ENCODE measurements at regions not wholly inside any gene's neighbourhood (a gene's known extent, or its start where the extent isn't known, plus 50 kb on each side); places are given as distances from the start of the nearest gene placed in this dataset.

- TF ChIP-seq, protein P1, sequence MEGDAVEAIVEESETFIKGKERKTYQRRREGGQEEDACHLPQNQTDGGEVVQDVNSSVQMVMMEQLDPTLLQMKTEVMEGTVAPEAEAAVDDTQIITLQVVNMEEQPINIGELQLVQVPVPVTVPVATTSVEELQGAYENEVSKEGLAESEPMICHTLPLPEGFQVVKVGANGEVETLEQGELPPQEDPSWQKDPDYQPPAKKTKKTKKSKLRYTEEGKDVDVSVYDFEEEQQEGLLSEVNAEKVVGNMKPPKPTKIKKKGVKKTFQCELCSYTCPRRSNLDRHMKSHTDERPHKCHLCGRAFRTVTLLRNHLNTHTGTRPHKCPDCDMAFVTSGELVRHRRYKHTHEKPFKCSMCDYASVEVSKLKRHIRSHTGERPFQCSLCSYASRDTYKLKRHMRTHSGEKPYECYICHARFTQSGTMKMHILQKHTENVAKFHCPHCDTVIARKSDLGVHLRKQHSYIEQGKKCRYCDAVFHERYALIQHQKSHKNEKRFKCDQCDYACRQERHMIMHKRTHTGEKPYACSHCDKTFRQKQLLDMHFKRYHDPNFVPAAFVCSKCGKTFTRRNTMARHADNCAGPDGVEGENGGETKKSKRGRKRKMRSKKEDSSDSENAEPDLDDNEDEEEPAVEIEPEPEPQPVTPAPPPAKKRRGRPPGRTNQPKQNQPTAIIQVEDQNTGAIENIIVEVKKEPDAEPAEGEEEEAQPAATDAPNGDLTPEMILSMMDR (IDR thresholded peaks at IDR 0.05): no peak
- no peak for TF ChIP-seq POLR2A (IDR thresholded peaks at IDR 0.05)
Observed at GRCh38 chr1:115193046-115193828, 103.9 kb upstream of the TSPAN2 start.

All from lower leg skin (tissue), 3 donors.